ENCODE measurements at regions not wholly inside any gene's neighbourhood (a gene's known extent, or its start where the extent isn't known, plus 50 kb on each side); places are given as distances from the start of the nearest gene placed in this dataset.

DNA sequence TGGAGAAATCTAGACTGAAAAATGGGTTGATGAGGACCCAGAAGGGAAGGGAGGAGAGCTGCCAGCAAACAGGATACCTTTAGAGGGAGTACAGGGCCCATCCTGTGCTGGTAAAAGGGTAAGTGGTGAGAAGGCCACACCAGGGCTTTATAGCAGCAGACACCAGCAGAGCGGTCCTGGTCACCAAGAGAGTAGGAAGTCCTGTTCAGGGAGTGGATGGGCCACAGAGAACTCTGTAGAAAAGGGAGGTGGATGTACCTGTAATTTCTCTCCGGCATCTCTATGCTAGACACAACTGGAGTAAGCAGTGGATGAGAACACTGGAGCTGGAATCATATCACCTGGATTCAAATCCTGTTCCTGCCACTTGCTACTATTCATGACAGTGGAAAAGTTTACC, 867.2 kb downstream of the CCSER2 start:
- in situ Hi-C loops (cut with MboI; ENCODE audit: low sequenced_read_pairs, unreplicated experiment) = no loop called here
- TF ChIP-seq CTCF (IDR thresholded peaks at IDR 0.05; ENCODE audit: borderline replicate concordance, control extremely low read depth, extremely low read depth, insufficient read depth, missing control alignments) = no peak
- DNase-seq (ENCODE audit: low spot score) = no peak

DNA sequence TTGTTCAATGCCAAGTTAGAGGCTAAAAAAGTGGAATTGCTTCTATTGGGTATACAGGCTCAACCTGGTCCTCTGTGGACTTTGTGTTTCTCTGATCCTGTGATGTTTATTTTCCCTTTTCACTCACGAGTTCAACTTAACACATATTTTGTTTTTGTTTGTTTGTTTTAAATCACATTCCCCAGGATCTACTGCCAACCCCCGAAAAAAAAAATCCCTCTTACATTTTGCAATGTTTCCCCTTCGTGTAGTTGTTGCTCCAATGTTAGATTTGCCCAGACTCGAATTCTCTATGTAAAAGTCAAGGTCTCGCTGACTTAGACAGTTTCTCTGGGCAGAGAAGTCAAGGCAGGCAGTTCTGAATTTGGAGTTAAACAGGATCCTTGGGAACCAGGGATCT, 876.4 kb downstream of the CCSER2 start:
- no peak for DNase-seq (ENCODE audit: low spot score)
- in situ Hi-C loops (cut with MboI; ENCODE audit: low sequenced_read_pairs, unreplicated experiment) = no loop called here
- no peak for TF ChIP-seq CTCF (IDR thresholded peaks at IDR 0.05; ENCODE audit: borderline replicate concordance, control extremely low read depth, extremely low read depth, insufficient read depth, missing control alignments)

DNA sequence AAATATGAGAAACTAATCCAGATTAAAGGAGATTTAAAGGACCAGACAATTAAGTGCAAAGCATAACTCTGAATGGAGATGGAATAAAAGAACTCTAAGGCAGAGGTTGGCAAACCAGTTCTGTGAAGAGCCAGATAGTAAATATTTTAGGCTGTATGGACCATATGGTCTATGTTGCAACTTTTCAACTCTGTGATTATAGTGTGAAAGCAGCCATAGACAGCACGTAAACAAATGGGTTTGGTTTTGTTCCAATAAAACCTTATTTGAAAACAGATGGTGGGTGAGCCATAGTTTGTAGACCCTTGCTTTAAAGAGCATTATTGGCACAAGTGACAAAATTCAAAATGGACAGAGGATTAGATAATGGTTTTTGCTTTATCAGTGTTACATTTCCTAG, 884.1 kb downstream of the CCSER2 start:
- DNase-seq (ENCODE audit: low spot score) = no peak
- no peak for TF ChIP-seq CTCF (IDR thresholded peaks at IDR 0.05; ENCODE audit: borderline replicate concordance, control extremely low read depth, extremely low read depth, insufficient read depth, missing control alignments)
- in situ Hi-C loops (cut with MboI; ENCODE audit: low sequenced_read_pairs, unreplicated experiment) = no loop called here

DNA sequence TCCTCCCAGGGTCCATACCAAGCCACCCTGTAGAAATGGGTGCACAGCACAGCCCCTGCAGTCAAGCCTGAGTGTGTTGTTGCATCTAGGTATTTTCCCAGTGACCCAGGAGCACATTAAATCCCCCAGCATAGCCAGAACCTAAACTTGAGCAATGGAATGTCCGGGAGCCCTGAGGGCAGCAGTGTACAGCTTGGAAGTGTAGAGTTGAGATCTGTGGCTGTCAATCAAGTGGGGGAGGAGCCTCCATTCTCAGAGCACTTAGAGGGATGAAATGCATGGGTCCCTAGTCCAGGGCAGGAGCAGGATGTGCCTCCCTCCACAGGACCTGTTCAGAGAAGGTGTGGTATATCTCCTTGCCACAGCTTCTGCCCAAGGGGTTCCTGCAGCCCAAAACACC, 885.1 kb downstream of the CCSER2 start:
- in situ Hi-C loops (cut with MboI; ENCODE audit: low sequenced_read_pairs, unreplicated experiment) = no loop called here
- DNase-seq (ENCODE audit: low spot score) = no peak
- TF ChIP-seq CTCF (IDR thresholded peaks at IDR 0.05; ENCODE audit: borderline replicate concordance, control extremely low read depth, extremely low read depth, insufficient read depth, missing control alignments) = no peak

DNA sequence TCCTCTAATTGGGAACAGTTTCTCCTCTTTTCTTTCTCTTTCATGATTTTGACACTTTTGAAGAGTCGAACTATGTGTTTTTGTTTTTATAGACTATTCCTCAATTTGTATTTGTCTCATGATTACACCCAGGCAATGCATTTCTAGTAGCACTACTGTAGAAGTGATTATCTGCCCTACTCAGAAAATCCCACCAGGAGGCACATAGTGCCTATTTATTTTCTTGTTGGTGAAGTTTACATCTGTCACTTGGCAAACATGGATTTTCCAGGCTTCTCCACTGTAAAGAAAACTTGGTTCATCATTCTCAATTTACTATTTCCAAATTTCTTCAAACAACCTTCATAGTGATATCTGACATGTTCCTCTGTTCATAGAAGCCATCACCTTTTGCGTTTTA, 893.9 kb downstream of the CCSER2 start:
- no peak for TF ChIP-seq CTCF (IDR thresholded peaks at IDR 0.05; ENCODE audit: borderline replicate concordance, control extremely low read depth, extremely low read depth, insufficient read depth, missing control alignments)
- in situ Hi-C loops (cut with MboI; ENCODE audit: low sequenced_read_pairs, unreplicated experiment) = no loop called here
- no peak for DNase-seq (ENCODE audit: low spot score)

- TF ChIP-seq CTCF (IDR thresholded peaks at IDR 0.05; ENCODE audit: borderline replicate concordance, control extremely low read depth, extremely low read depth, insufficient read depth, missing control alignments) = no peak
- in situ Hi-C loops (cut with MboI; ENCODE audit: low sequenced_read_pairs, unreplicated experiment) = no loop called here
These were observed 896.1 kb downstream of the CCSER2 start for GRCh38 chr10:85224366-85224940.

GRCh38 chr10:85225311-85225710, 896.9 kb downstream of the CCSER2 start:
- no peak for DNase-seq (ENCODE audit: low spot score)
- in situ Hi-C loops (cut with MboI; ENCODE audit: low sequenced_read_pairs, unreplicated experiment) = no loop called here
- TF ChIP-seq CTCF (IDR thresholded peaks at IDR 0.05; ENCODE audit: borderline replicate concordance, control extremely low read depth, extremely low read depth, insufficient read depth, missing control alignments) = no peak

More at GRCh38 chr10:85224366-85224940, 896.1 kb downstream of the CCSER2 start:
- no peak for DNase-seq (ENCODE audit: low spot score)

Measured in GM13976 (cell line).